ENCODE measurements at regions not wholly inside any gene's neighbourhood (a gene's known extent, or its start where the extent isn't known, plus 50 kb on each side); places are given as distances from the start of the nearest gene placed in this dataset.

GRCh38 chr3:147733217-147733616 lies 324.1 kb downstream of the ZIC1 start:
- TF ChIP-seq CTCF (IDR thresholded peaks at IDR 0.05; ENCODE audit: low read depth, low read length): no peak
- H3K9me3 ChIP-seq: no peaks in the 10 kb centered on the region
- no peaks in the 10 kb centered on the region for H3K36me3 ChIP-seq
- no peak overlapping the region for H3K4me3 ChIP-seq (ENCODE audit: low read depth, low read length)
- no peaks in the 10 kb centered on the region for H3K4me1 ChIP-seq
- DNase-seq: no peak
- no peaks in the 10 kb centered on the region for H3K27me3 ChIP-seq

GRCh38 chr3:147735616-147736015 lies 326.5 kb downstream of the ZIC1 start:
- no peaks in the 10 kb centered on the region for H3K36me3 ChIP-seq
- H3K4me3 ChIP-seq (ENCODE audit: low read depth, low read length): no peak overlapping the region
- no peaks in the 10 kb centered on the region for H3K9me3 ChIP-seq
- no peaks in the 10 kb centered on the region for H3K4me1 ChIP-seq
- no peak for TF ChIP-seq CTCF (IDR thresholded peaks at IDR 0.05; ENCODE audit: low read depth, low read length)
- H3K27me3 ChIP-seq: no peaks in the 10 kb centered on the region
- no peak for DNase-seq

GRCh38 chr3:147736226-147736625 lies 327.1 kb downstream of the ZIC1 start:
- Histone ChIP-seq H3K4me1 (no peaks in the 10 kb centered on the region), H3K36me3 (no peaks in the 10 kb centered on the region), H3K4me3 (ENCODE audit: low read depth, low read length) (no peak overlapping the region), H3K27me3 (no peaks in the 10 kb centered on the region), H3K9me3 (no peaks in the 10 kb centered on the region)
- no peak for DNase-seq
- TF ChIP-seq CTCF (IDR thresholded peaks at IDR 0.05; ENCODE audit: low read depth, low read length): no peak

GRCh38 chr3:147737376-147737775 lies 328.2 kb downstream of the ZIC1 start:
- TF ChIP-seq CTCF (IDR thresholded peaks at IDR 0.05; ENCODE audit: low read depth, low read length): no peak
- no peaks in the 10 kb centered on the region for H3K36me3 ChIP-seq
- no peaks in the 10 kb centered on the region for H3K9me3 ChIP-seq
- no peaks in the 10 kb centered on the region for H3K4me1 ChIP-seq
- H3K4me3 ChIP-seq (ENCODE audit: low read depth, low read length): no peak overlapping the region
- H3K27me3 ChIP-seq: no peaks in the 10 kb centered on the region
- DNase-seq: no peak

GRCh38 chr3:147740928-147741327 lies 331.8 kb downstream of the ZIC1 start:
- TF ChIP-seq CTCF (IDR thresholded peaks at IDR 0.05; ENCODE audit: low read depth, low read length): no peak
- H3K27me3 ChIP-seq: no peaks in the 10 kb centered on the region
- H3K36me3 ChIP-seq: no peaks in the 10 kb centered on the region
- DNase-seq: no peak
- H3K4me3 ChIP-seq (ENCODE audit: low read depth, low read length): no peak overlapping the region
- no peaks in the 10 kb centered on the region for H3K9me3 ChIP-seq
- no peaks in the 10 kb centered on the region for H3K4me1 ChIP-seq

- no peak for DNase-seq
- no peaks in the 10 kb centered on the region for H3K9me3 ChIP-seq
- H3K36me3 ChIP-seq: no peaks in the 10 kb centered on the region
- no peak overlapping the region for H3K4me3 ChIP-seq (ENCODE audit: low read depth, low read length)
- no peak for TF ChIP-seq CTCF (IDR thresholded peaks at IDR 0.05; ENCODE audit: low read depth, low read length)
- H3K27me3 ChIP-seq: no peaks in the 10 kb centered on the region
- H3K4me1 ChIP-seq: no peaks in the 10 kb centered on the region
Measured at GRCh38 chr3:147744967-147745366, 335.8 kb downstream of the ZIC1 start.
